HG03039 (cell line): ENCODE measurements at regions not wholly inside any gene's neighbourhood (a gene's known extent, or its start where the extent isn't known, plus 50 kb on each side); places are given as distances from the start of the nearest gene placed in this dataset.
"Not testable (repeated sequence)": the region's sequence is repeated elsewhere in the genome, so short reads cannot be mapped to it uniquely, and the experiment has no call there.

Experiments
- ATAC-seq: cut with Tn5 transposase; IDR thresholded peaks from one replicate; pipeline ENCODE4 v1.9.1; 2021; ENCODE audit warnings: mild to moderate bottlenecking, moderate library complexity; ENCODE audit not compliant: unreplicated experiment

DNA sequence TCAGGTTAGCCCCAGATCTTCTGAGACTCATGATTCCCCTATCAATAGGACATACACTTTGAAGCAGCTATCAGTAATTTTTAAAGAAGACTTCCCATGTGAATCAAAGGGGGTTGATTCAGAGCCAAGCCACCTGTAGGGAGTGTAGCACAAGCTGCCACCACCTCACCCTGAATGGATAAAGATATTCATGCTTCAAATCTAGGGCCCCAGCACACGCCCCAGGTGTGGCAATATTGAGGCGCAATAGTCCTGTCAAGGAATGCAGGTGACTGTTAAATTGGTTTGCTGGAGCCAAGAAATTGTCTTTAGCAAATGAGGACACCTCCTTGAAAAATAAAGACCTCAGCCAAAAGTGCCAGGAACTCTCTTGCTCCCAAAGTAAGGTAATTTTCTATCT, 404.4 kb downstream of the MAFB start:
- ATAC-seq: no peak

GRCh38 chr20:40283689-40284088, 405.3 kb downstream of the MAFB start:
- no peak for ATAC-seq

DNA sequence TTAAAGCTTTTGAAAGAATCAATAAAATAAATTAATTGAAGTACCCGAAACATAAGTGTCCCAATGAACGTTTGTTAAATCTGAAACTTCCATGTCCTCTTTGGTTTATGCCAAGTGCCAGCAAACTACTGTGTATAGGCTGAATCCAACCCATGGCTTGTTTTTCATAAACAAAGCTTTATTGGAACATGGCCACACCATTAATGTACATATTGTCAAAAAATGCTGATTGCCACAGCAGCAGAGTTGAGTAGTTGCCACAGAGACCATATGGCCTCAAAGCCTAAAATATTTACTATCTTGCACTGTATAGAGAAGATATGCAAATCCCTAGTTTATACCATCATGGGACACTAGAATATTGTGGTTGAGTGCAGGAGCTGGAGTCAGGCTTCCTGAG, 406.1 kb downstream of the MAFB start:
- ATAC-seq: no peak

DNA sequence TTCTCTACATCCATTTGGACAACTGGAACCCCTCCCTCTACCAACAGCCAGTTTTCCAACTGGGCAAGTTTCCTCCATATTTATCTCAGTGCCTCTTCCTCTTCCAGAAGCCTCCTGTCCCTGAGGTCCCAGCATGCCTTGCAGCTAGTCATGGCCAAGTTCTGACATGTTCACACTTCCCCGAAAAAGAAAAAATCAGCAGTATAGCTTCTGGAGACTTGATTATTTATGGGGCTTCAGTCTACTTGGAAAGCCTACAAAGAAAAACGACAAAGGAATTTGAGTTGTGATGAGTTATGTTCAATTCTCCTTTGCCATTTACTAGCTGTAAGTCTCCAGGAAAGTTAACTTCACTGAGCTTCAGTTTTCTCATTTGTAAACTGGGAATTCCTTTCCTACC, 406.5 kb downstream of the MAFB start:
- no peak for ATAC-seq

DNA sequence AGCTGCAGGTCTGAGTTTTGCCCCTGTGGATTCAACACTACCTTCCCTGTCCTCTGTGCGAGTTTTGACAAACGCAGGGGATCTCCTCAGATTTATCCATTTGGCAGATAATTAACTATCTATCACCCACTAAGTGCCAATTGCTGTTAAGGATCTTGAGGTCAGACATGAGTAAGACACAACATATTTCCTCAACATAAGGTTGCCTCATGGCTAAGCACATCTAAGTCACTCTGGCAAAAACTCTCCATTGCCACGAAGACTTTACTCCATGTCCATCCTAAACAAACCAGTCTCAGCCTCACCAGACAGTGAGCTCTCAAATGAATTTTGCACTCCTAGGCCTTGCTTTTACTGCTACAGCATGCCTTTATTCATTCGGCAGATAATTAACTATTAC, 408.4 kb downstream of the MAFB start:
- ATAC-seq: no peak

DNA sequence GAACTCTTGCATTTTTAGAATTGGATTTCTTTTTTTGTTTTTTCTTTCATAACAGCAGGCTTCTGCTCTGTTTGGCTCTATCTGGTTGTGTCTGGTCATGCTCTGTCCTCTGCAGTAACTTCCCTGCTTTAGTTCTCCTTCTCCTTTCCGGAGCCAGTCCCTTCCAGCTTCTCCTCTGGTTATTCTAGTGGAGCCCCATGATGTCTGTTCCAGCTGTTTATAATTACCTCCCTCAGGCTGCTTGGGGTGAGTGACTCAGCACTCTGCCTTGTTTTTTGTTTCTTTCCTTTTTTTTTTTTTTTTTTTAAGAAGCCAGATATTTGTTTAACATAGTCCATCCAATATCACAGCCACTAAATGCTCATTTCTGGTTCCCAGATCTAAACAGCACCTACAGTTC, 409.6 kb downstream of the MAFB start:
- no peak for ATAC-seq

GRCh38 chr20:40278673-40279072, 410.4 kb downstream of the MAFB start:
- ATAC-seq: no peak

DNA sequence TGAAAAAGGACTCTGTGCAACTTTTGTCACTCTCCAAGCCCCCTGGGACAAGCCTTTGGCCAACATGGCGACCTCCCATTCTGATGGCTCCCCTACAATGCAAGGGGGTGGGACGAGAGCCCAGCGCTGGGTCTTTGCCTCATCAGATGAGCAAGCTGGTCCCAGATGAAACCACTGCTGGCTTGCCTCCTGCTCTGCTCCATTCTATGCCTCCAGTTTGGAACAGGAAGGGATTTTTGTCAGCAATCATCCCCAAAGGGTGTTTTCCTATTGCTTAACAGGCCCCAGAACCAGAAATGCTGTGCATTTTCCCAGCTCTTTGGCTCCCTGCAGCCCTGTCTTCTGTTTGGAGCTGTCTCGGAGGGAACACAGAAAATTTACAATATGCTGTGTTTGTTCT, 412.7 kb downstream of the MAFB start:
- ATAC-seq: no peak

DNA sequence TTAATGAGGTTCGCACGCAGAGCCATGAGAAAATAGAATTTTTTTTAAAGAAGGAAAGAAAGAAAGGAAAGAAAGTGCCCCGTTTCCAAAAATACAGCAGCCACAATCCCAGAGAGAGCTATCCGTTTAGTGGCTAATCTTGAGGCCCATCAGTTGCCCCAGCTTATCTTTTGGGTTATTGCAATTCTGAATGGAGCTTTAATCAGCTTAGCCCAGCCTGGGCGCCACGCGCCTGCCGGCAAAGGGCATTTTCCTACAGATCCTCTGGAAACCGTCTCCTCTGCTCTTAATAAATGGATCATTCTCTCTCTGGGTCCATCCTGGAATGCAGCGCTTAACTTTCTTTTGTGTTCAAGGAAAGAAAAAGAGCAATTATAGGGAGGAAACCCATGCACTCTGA, 413.3 kb downstream of the MAFB start:
- ATAC-seq: no peak

GRCh38 chr20:40274912-40275533, 414.0 kb downstream of the MAFB start:
- ATAC-seq: no peak

DNA sequence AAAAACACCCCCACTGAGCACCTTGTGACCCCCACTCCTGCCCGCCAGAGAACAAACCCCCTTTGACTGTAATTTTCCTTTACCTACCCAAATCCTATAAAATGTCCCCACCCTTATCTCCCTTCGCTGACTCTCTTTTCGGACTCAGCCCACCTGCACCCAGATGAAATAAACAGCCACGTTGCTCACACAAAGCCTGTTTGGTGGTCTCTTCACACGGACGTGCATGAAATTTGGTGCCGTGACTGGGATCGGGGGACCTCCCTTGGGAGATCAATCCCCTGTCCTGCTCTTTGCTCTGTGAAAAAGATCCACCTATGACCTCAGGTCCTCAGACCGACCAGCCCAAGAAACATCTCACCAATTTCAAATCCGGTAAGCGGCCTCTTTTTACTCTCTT, 419.8 kb downstream of the MAFB start:
- not testable (repeated sequence) for ATAC-seq

DNA sequence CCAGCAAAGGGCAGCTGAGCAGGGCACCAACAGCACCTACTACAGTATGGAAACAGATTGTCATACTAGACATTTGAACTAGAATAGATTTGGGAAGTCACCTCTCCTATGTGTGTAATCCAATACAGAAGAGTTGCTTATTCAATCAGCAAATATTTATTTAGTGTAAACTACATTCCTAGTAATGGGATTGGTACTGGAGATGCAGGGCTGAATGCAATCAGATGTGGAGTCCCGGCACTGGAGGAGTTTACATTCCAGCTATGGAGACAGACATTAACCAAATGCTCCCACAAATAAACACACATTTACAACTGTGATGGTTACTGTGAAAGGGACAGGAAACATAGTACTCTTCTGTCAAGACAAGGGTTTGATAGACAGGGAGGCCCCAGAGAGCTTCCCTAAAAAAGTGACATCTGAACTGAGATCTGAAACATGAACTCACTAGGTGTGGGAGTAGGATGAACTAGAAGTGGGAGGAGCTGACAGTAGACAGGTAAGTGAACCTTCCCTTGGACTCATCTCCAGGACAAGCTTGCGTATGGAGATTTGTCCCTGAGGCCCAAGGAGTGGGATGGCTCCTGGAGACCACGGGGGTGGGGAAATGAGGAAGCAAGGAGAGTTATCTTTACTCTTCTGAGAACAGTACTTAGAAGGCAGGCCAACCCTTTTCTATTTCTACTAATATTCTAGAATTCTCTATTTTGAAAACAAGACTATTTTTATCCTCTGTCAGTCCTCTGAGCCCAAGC, 420.5 kb downstream of the MAFB start:
- no peak for ATAC-seq

DNA sequence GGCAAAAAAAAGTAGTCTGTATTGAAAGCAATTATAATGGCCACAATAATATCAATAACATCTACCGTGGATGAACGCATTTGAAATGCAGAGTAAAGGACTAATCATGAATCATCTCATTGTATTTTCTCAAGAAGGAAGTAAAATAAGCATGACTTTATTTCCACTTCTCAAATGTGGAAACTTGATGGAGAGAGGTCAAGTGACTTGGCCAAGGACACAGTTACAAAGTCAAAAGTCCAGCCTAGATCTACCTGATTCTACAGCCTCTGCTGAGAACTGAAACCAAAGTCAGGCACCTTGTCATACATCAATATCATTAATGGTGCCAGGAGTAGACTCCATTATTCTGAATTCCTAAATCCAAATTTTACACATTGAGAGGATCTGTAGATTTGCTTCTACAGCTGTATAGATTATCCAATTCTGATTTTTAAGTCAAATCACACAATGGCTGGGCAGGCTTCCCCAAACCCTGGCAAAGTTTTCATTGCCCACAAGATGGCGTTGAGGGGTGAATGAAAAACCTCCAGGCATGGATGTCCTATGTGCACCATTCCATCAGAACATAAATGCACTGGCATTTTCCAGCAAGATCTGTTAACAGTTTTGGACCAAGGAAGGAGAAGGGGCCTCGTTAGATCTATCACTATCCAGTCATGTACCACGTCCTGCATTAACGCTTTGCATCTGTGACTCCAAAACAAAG, 423.1 kb downstream of the MAFB start:
- no peak for ATAC-seq

DNA sequence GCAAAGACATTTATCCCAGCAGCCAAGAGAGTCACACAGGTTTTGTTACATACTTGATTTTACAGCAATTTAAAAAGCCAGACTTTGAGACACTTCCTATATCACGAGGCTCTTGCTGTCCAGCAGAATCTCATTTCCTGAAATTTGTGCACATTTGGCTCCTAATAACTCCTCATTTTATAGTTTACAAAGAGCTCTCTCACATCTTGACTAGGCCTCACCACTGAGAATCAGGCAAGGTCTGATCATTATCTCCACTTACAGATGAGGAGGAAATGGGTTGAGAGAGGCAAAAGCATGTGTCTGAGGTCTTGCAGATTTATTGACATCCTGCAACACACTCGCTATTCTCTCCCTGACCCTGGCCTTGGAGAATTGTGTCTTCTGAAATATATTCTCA, 426.8 kb downstream of the MAFB start:
- no peak for ATAC-seq

DNA sequence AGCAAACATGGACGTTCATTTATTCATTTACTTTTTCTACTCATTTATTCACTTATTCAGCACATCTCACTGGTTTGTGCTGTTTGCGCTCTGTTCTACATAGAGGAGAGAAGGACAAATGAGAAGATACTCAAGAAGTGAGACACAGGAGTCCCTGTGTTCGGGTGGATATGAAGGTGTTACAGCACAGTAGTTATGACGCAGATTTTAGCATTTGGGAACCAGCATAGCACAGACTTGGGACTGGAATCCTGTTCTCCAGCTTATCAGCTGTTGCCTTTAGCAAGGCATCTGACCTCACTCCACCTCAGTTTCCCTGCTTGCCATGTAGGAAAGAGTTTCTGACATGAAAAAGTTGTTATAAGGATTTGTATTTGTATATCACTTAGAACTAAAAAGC, 430.1 kb downstream of the MAFB start:
- ATAC-seq: no peak

GRCh38 chr20:40257763-40258162, 431.3 kb downstream of the MAFB start:
- no peak for ATAC-seq

- ATAC-seq: no peak
Measured at GRCh38 chr20:40255365-40255764, 433.7 kb downstream of the MAFB start.

DNA sequence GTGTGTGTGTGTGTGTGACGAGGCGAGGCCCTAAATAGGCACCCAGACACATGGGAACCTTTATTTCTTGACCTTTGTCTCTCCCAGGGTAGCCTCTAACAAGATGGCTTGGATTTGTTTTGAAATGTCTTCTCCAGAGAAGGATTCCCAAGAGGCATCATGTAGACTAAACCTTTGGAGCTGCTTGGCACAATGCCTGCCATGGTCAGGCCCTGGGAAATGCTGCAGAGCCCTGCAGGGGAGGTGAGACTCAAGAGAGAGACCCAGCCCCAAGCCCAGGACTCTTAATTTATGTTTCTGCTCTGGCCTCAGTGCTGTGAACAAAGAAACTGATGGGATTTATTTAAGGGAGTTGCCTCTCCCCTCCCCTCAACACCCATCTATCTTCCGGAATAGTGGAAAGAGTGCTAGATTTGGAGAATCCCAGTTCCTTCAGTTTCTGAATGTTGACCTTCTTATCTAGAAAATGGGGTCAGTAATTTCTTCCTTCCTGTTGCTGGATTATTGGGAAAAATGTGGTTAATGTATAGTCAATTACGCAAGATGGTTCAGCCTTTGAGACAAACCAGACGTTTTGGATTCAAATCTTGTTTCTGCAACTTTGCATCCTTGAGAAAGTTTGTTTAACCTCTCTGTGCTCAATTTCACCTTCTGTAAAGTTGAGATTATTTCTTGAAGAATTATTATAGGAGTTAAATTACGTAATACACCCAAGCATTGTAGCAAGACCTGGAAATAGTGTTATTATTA, 434.8 kb downstream of the MAFB start:
- no peak for ATAC-seq

DNA sequence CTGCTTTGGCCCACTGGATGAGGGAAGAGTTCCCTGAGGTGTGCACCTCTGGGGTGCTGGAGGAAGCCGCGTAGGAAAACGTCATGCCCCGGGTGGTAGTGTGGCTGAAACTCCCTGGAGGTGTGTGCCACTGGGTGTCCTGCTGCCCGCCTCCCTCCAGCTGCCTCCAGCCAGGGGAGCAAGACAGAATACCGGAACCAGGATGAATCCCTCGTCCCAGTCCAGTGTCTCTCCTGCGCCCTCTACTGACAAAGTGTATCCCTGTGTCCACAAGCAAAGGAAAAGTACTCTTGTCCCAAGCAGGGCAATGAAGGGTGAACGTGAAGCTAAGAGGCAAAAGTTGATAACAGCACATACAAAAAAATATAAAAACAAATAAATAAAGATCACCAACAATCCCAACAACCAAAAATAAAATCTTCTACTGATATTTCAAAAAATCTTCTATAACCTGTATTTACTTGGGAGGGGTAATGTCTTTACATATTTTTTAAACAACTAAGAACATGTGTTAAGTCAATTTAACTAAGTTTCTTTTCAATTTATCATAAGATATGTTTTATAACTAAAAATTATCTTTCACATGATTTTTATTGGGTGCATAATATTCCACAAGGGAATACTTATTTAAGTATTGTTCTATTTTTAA, 437.6 kb downstream of the MAFB start:
- ATAC-seq: no peak

GRCh38 chr20:40249805-40250204, 439.2 kb downstream of the MAFB start:
- no peak for ATAC-seq

DNA sequence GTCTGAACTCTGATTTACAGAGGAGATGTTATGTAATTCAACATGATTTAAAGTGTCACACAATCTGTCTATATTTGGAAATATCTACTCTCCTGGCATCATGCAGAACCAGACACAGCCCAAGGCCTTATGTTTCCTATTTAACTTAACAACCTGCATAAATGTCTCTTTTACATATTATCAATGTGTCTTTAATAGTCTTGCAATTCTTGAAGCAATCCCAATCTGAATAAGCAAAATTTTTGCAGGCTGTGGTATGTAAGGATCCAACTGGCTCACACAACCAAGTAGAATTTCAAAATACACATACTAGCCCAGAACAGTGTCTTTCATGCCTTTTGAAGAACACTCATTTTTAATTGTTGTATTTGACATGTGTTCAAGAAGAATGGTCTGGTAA, 443.2 kb downstream of the MAFB start:
- ATAC-seq: no peak
